ENCODE measurements at regions not wholly inside any gene's neighbourhood (a gene's known extent, or its start where the extent isn't known, plus 50 kb on each side); places are given as distances from the start of the nearest gene placed in this dataset.

DNA sequence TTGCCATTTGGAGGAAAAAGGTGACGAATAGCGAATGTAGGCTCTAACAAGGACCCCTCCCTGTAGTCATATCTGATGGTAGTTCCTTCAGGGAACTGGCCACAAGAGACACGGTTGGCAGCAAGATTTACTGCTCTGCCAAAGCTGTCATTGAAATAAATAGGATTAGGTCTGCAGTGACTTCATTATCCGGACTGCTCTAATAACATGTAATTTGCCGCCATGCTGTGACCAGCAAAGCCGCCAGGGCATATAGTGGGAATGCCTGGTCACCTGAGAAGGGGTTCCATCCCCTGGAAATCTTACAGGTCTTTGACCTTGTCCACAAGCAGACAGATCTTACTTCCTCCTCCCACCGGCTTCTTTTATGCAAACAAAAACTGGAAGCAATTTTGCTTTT is 59.4 kb upstream of the LAPTM4A start:
- TF ChIP-seq, protein P1, sequence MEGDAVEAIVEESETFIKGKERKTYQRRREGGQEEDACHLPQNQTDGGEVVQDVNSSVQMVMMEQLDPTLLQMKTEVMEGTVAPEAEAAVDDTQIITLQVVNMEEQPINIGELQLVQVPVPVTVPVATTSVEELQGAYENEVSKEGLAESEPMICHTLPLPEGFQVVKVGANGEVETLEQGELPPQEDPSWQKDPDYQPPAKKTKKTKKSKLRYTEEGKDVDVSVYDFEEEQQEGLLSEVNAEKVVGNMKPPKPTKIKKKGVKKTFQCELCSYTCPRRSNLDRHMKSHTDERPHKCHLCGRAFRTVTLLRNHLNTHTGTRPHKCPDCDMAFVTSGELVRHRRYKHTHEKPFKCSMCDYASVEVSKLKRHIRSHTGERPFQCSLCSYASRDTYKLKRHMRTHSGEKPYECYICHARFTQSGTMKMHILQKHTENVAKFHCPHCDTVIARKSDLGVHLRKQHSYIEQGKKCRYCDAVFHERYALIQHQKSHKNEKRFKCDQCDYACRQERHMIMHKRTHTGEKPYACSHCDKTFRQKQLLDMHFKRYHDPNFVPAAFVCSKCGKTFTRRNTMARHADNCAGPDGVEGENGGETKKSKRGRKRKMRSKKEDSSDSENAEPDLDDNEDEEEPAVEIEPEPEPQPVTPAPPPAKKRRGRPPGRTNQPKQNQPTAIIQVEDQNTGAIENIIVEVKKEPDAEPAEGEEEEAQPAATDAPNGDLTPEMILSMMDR (IDR thresholded peaks at IDR 0.05) = no peak
- H3K36me3 ChIP-seq (ENCODE audit: insufficient read depth in 1 of 2, low read depth in 1 of 2) = no peaks in the 10 kb centered on the region
- intact Hi-C loops (cut with DNase I) = no loop called here
- no peak overlapping the region for H3K4me3 ChIP-seq
- peaks cover 0 to 12% (median 4%) of the 10 kb centered on the region in 3 donors for H3K27me3 ChIP-seq (ENCODE audit: insufficient read depth in 3 of 3, low read length in 2 of 3)
- WGBS, 3 donors = 61 to 66% (median 66%) methylated on average over 7 of the region's 7 CpGs
- H3K4me1 ChIP-seq = no peaks in the 10 kb centered on the region
- DNase-seq = no peak
- peaks cover 5% of the 10 kb centered on the region for H3K9me3 ChIP-seq
- no peak overlapping the region for H3K27ac ChIP-seq
- ATAC-seq = no peak

DNA sequence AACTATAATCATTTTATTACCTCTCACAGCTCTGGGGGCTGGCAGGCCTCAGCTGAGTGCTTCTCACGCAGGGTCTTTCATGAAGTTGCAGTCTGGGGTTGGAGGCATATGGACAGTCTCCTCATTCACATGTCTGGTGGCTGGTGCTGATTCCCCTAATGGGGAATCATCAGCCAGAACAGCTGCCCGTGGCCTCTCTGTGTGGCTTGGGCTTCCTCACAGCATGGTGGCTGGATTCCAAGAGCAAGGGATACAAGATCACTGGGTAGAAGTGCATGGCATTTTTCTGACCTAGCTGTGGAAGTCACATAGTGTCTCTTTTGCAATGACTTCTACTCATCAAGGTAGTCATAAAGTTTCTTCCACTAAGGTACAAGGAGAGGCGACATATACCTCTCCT is 59.0 kb upstream of the LAPTM4A start:
- H3K4me3 ChIP-seq = no peak overlapping the region
- no peak for DNase-seq
- no peak for ATAC-seq
- no peaks in the 10 kb centered on the region for H3K36me3 ChIP-seq (ENCODE audit: insufficient read depth in 1 of 2, low read depth in 1 of 2)
- H3K27me3 ChIP-seq (ENCODE audit: insufficient read depth in 3 of 3, low read length in 2 of 3) = peaks cover 0 to 12% (median 7%) of the 10 kb centered on the region in 3 donors
- intact Hi-C loops (cut with DNase I) = no loop called here
- H3K27ac ChIP-seq = no peak overlapping the region
- 81 to 90% (median 88%) methylated on average over 3 of the region's 3 CpGs for WGBS, 3 donors
- TF ChIP-seq, protein P1 (IDR thresholded peaks at IDR 0.05) = no peak
- no peaks in the 10 kb centered on the region for H3K4me1 ChIP-seq
- H3K9me3 ChIP-seq = peaks cover 5% of the 10 kb centered on the region

DNA sequence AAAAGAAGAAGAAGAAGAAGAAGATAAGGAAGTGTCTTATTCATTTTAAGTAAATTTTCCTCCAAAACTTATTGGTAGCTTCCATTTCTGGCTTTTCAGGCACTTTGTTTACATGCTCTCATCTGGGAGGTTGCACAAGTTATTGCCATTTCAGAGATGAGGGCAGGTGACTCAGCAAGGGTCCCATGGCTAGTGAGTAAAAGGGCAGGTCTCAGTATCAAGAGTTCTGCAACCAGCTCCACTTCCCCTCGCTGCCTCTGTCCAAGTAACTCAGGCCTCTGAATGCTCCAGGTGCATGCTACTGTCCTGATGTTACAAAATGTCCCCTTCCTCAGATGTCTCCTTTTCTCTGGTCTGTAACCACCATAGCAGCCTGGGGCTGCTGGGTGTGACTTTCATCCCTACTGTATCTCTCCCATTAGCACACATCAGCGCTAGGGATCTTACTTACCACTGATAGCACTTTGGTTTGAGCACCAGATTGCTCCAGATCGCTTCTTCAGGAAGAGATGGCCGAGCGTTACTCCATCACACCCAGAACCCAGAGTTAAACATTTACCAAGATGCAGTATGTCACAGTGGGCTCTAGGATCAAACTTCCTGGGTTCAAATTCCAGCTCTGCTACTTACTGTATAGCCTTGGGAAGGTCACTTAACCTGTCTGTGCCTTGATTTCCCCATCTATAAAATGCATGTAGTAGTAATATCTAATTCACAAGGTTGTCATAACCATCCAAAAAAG is 57.4 kb upstream of the LAPTM4A start:
- Histone ChIP-seq H3K4me1 (no peaks in the 10 kb centered on the region), H3K36me3 (ENCODE audit: insufficient read depth in 1 of 2, low read depth in 1 of 2) (no peaks in the 10 kb centered on the region), H3K27ac (no peak overlapping the region), H3K27me3 (ENCODE audit: insufficient read depth in 3 of 3, low read length in 2 of 3) (peaks cover 0 to 12% (median 10%) of the 10 kb centered on the region in 3 donors), H3K9me3 (peaks cover 5% of the 10 kb centered on the region), H3K4me3 (no peak overlapping the region)
- whole genome bisulfite sequencing, 3 donors = 85 to 90% (median 86%) methylated on average over 5 of the region's 5 CpGs
- no peak for DNase-seq
- TF ChIP-seq, protein P1 (IDR thresholded peaks at IDR 0.05) = no peak
- no peak for ATAC-seq
- intact Hi-C loops (cut with DNase I) = no loop called here

DNA sequence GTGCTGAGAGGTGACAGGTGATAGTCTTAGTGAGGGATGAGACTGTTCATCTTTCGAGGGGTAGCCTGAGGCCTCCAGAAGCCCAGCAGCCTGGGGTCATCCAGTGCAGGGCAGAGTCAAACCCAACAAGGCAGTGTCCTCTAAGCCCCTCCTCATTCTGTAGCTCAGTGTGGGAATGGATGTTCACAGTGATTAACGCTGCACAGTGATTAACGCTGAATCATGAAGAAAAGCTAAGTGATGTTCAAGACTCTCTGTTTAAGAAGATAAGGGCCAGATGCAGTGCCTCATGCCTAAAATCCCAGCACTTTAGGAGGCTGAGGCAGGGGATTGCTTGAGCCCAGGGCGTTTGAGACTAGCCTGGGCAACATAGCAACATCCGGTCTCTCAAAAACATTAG is 56.3 kb upstream of the LAPTM4A start:
- 78 to 84% (median 80%) methylated on average over 5 of the region's 5 CpGs for WGBS, 3 donors
- Histone ChIP-seq H3K4me3 (no peak overlapping the region), H3K4me1 (no peaks in the 10 kb centered on the region), H3K27me3 (ENCODE audit: insufficient read depth in 3 of 3, low read length in 2 of 3) (peaks cover 0 to 12% (median 10%) of the 10 kb centered on the region in 3 donors), H3K36me3 (ENCODE audit: insufficient read depth in 1 of 2, low read depth in 1 of 2) (no peaks in the 10 kb centered on the region), H3K27ac (no peak overlapping the region), H3K9me3 (peaks cover 5% of the 10 kb centered on the region)
- intact Hi-C loops (cut with DNase I) = no loop called here
- ATAC-seq (no peak), DNase-seq (no peak)
- TF ChIP-seq, protein P1 (IDR thresholded peaks at IDR 0.05) = no peak

DNA sequence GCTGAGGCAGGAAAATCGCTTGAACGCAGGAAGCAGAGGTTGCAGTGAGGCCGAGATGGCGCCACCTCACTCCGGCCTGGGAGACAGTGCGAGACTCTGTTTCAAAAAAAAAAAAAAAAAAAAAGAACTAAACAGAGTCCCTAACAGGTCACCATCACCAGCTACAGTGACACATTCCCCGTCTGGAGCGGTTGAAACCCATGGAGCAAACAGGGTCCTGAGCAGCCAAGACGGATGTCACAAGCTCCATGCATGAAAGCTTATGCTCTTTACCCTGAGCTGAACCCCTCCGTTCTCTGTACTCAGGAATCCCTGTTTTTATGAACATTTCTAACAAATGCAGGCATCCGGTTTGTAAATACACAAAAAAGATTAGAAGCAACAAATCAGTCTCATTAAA is 55.9 kb upstream of the LAPTM4A start:
- Histone ChIP-seq H3K4me1 (no peaks in the 10 kb centered on the region), H3K27me3 (ENCODE audit: insufficient read depth in 3 of 3, low read length in 2 of 3) (peaks cover 0 to 12% (median 10%) of the 10 kb centered on the region in 3 donors), H3K9me3 (peaks cover 5% of the 10 kb centered on the region), H3K4me3 (no peak overlapping the region), H3K36me3 (ENCODE audit: insufficient read depth in 1 of 2, low read depth in 1 of 2) (no peaks in the 10 kb centered on the region), H3K27ac (no peak overlapping the region)
- TF ChIP-seq, protein P1 (IDR thresholded peaks at IDR 0.05) = no peak
- 86 to 89% (median 87%) methylated on average over 11 of the region's 11 CpGs for WGBS, 3 donors
- intact Hi-C loops (cut with DNase I) = no loop called here
- ATAC-seq (no peak), DNase-seq (no peak)
